ENCODE measurements at regions not wholly inside any gene's neighbourhood (a gene's known extent, or its start where the extent isn't known, plus 50 kb on each side); places are given as distances from the start of the nearest gene placed in this dataset.

- TF ChIP-seq CTCF (IDR thresholded peaks at IDR 0.05) (no peak), POLR2A (IDR thresholded peaks at IDR 0.05) (no peak)
Measured at GRCh38 chrY:17044723-17045122, 835.3 kb downstream of the CDY2B start.
